ENCODE measurements at regions not wholly inside any gene's neighbourhood (a gene's known extent, or its start where the extent isn't known, plus 50 kb on each side); places are given as distances from the start of the nearest gene placed in this dataset.

DNA sequence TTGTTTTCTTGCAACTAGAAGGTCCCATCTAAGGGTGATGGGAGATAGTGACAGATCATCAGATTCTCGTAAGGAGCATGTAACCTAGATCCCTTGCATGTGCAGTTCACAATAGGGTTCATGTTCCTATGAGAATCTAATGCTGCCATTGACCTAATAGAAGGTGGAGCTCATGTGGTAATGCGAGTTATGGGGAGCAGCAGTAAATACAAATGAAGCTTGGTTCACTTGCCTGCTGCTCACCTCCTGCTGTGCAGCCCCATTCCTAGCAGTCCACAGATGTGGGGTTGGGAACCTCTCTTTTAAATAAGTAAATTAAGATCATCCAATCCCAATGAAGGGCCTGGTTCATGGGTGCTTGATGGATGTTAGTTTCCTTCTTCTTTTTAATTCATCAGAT is 148.7 kb upstream of the ATP1B1 start:
- no peaks in the 10 kb centered on the region for H3K27me3 ChIP-seq
- intact Hi-C loops (cut with DNase I): no loop called here
- H3K4me3 ChIP-seq (replicated peaks in 1 of 3): no peak overlapping the region
- no peak overlapping the region for H3K27ac ChIP-seq
- no peaks in the 10 kb centered on the region for H3K9me3 ChIP-seq
- no peaks in the 10 kb centered on the region for H3K36me3 ChIP-seq
- no peak for DNase-seq
- 94 to 100% methylated on average over 2 of the region's 2 CpGs for WGBS, 2 donors
- no peaks in the 10 kb centered on the region for H3K4me1 ChIP-seq
- no peak for TF ChIP-seq POLR2A (IDR thresholded peaks at IDR 0.05)
- TF ChIP-seq, protein P1, sequence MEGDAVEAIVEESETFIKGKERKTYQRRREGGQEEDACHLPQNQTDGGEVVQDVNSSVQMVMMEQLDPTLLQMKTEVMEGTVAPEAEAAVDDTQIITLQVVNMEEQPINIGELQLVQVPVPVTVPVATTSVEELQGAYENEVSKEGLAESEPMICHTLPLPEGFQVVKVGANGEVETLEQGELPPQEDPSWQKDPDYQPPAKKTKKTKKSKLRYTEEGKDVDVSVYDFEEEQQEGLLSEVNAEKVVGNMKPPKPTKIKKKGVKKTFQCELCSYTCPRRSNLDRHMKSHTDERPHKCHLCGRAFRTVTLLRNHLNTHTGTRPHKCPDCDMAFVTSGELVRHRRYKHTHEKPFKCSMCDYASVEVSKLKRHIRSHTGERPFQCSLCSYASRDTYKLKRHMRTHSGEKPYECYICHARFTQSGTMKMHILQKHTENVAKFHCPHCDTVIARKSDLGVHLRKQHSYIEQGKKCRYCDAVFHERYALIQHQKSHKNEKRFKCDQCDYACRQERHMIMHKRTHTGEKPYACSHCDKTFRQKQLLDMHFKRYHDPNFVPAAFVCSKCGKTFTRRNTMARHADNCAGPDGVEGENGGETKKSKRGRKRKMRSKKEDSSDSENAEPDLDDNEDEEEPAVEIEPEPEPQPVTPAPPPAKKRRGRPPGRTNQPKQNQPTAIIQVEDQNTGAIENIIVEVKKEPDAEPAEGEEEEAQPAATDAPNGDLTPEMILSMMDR (IDR thresholded peaks at IDR 0.05): no peak

DNA sequence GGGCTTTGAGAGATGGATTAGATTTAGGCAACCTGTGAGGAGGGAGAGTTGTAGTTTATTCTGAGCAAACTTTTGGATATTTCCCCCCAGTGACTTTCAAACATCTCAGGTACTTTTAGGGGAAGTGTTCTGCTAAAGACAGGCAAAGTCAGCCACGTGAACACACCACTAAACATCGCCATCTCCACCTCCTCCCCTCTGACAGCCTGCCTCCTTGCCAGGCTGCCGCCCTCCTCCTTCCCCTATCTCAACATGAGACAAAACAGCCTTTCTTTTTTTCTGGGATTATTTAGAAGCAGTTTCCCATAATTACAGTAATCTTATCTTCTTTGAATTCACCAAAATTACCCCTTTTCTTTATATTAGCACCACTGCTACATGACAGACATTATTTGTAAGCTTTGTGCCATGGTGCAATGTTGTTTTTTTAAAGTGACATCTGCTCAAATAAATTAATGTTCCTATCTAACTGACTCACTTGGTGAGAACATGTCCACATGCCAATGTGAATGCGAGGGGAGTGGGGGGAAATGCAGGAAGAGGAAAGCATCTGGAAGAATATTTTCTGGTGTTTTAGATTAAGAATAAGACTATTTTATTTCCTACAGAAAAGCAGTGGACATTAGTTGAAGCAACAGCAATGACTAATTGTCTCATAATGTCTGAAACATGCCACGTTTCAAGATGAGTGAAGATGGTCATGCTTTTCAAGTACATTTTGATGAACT is 147.8 kb upstream of the ATP1B1 start:
- DNase-seq: no peak
- Histone ChIP-seq H3K36me3 (no peaks in the 10 kb centered on the region), H3K27me3 (no peaks in the 10 kb centered on the region), H3K9me3 (no peaks in the 10 kb centered on the region), H3K27ac (no peak overlapping the region), H3K4me3 (replicated peaks in 1 of 3) (no peak overlapping the region), H3K4me1 (no peaks in the 10 kb centered on the region)
- intact Hi-C loops (cut with DNase I): no loop called here
- 73 to 76% methylated on average over 5 of the region's 5 CpGs for WGBS, 2 donors
- TF ChIP-seq POLR2A (IDR thresholded peaks at IDR 0.05): no peak
- TF ChIP-seq, protein P1 (IDR thresholded peaks at IDR 0.05): no peak

DNA sequence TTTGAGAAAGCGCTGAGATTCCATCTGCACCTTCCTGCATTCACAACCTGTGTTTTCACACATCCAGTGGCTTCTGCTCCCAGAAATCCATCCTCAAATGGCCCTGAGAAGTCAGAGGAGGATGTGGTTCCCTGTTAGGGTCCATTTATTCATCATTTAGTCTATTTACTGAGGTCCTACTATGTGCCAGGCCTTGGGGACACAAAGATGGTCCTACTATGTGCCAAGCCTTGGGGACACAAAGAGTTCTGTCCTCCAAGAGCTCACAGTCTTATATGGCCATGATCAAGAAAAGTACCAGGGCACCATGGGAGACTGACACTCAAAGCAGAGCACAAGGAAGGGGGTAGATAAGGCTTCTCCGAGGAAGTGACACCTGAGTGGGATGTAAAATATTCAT is 147.1 kb upstream of the ATP1B1 start:
- H3K9me3 ChIP-seq: no peaks in the 10 kb centered on the region

DNA sequence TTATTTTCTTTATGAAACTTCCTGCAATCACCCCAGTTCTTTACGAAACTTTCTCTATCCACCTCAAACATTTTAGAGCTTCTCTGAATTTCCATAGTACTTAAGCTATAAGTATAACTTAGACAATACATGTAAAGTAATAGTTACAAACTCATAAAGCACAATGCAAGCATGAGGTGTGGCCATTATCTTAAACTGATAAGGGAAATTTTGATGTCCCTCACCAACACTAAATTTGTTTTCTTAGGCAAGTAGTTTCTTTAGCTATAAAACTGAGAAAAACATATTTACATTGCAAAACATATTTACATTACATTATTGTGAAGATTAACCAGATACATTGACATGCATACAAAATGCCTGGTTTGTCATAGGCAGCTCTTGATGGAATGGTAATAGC is 146.4 kb upstream of the ATP1B1 start:
- no peak for TF ChIP-seq POLR2A (IDR thresholded peaks at IDR 0.05)
- TF ChIP-seq, protein P1 (IDR thresholded peaks at IDR 0.05): no peak
- Histone ChIP-seq H3K27me3 (no peaks in the 10 kb centered on the region), H3K4me1 (no peaks in the 10 kb centered on the region), H3K9me3 (no peaks in the 10 kb centered on the region), H3K4me3 (replicated peaks in 1 of 3) (no peak overlapping the region), H3K36me3 (no peaks in the 10 kb centered on the region), H3K27ac (no peak overlapping the region)
- WGBS, 2 donors: 97% methylated on average over 1 of the region's 1 CpG
- DNase-seq: no peak
- intact Hi-C loops (cut with DNase I): no loop called here

More for the DNA sequence above, 147.1 kb upstream of the ATP1B1 start:
- H3K27me3 ChIP-seq: no peaks in the 10 kb centered on the region
- intact Hi-C loops (cut with DNase I): no loop called here
- H3K27ac ChIP-seq: no peak overlapping the region
- no peak overlapping the region for H3K4me3 ChIP-seq (replicated peaks in 1 of 3)
- DNase-seq: no peak
- 94 to 97% methylated on average over 2 of the region's 2 CpGs for WGBS, 2 donors
- H3K4me1 ChIP-seq: no peaks in the 10 kb centered on the region
- H3K36me3 ChIP-seq: no peaks in the 10 kb centered on the region
- TF ChIP-seq POLR2A (IDR thresholded peaks at IDR 0.05): no peak
- TF ChIP-seq, protein P1 (IDR thresholded peaks at IDR 0.05): no peak

DNA sequence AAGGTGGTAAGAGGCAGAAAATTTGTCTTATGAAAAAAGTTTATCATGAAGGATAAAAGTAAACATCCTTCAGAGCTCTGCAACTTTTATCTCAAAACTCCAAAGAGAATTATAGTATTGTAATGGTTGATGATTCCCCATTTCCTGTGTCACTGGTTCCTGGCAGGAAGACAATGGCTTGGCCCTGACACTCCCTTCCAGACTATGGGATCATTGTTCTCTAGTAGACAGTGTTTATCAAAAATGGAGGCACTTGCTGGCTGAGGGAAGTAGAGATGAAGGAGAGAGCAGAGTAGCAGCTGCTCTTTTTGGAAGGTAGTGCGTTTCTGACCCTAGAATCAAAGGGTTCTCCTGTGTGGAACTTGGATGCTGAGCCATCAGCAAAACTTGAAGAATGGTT is 145.9 kb upstream of the ATP1B1 start:
- Histone ChIP-seq H3K36me3 (no peaks in the 10 kb centered on the region), H3K27ac (no peak overlapping the region), H3K4me1 (no peaks in the 10 kb centered on the region), H3K9me3 (no peaks in the 10 kb centered on the region), H3K27me3 (no peaks in the 10 kb centered on the region), H3K4me3 (replicated peaks in 1 of 3) (no peak overlapping the region)
- intact Hi-C loops (cut with DNase I): no loop called here
- 67 to 78% methylated on average over 1 of the region's 1 CpG for WGBS, 2 donors
- TF ChIP-seq POLR2A (IDR thresholded peaks at IDR 0.05): no peak
- TF ChIP-seq, protein P1 (IDR thresholded peaks at IDR 0.05): no peak
- DNase-seq: no peak
